H9 (cell line): ENCODE measurements at regions not wholly inside any gene's neighbourhood (a gene's known extent, or its start where the extent isn't known, plus 50 kb on each side); places are given as distances from the start of the nearest gene placed in this dataset.

Experiments
- DNase-seq: peaks from one replicate; pipeline ENCODE4 v3.0.0-alpha.2; 2017
- H2AFZ ChIP-seq: one replicate; pipeline ENCODE4 v1.6.1; 2013; ENCODE audit warnings: mild to moderate bottlenecking, low read length, control low read depth, moderate library complexity
- H2AK5ac ChIP-seq: 2 replicates; pipeline ENCODE4 v1.6.1; 2013; ENCODE audit warnings: low read length, control low read depth, mixed read lengths; ENCODE audit not compliant: insufficient read length
- H2BK120ac ChIP-seq: one replicate; pipeline ENCODE4 v1.6.1; 2013; ENCODE audit warnings: low read depth, mild to moderate bottlenecking, low read length, control low read depth, inconsistent platforms; ENCODE audit not compliant: poor library complexity, severe bottlenecking
- H2BK12ac ChIP-seq: 2 replicates; pipeline ENCODE4 v1.6.1; 2013; ENCODE audit warnings: low read length, control low read depth, mixed read lengths, low read depth; ENCODE audit not compliant: insufficient read length
- H2BK15ac ChIP-seq: 2 replicates; pipeline ENCODE4 v1.6.1; 2013; ENCODE audit warnings: low read depth, low read length, control low read depth
- H2BK20ac ChIP-seq: one replicate; pipeline ENCODE4 v1.6.1; 2013; ENCODE audit warnings: low read depth, mild to moderate bottlenecking, low read length, control low read depth, inconsistent platforms; ENCODE audit not compliant: poor library complexity, severe bottlenecking
- H2BK5ac ChIP-seq: 2 replicates; pipeline ENCODE4 v1.6.1; 2013; ENCODE audit warnings: low read length, control low read depth, mixed read lengths; ENCODE audit not compliant: insufficient read length
- H3K14ac ChIP-seq: 2 replicates; pipeline ENCODE4 v1.6.1; 2013; ENCODE audit warnings: low read length, control low read depth; ENCODE audit not compliant: insufficient read depth
- H3K18ac ChIP-seq: 2 replicates; pipeline ENCODE4 v1.6.1; 2013; ENCODE audit warnings: low read depth, mild to moderate bottlenecking, mixed read lengths, low read length, control low read depth; ENCODE audit not compliant: insufficient read length
- H3K23ac ChIP-seq: 2 replicates; pipeline ENCODE4 v1.6.1; 2013; ENCODE audit warnings: low read length, control low read depth, mixed read lengths, low read depth; ENCODE audit not compliant: insufficient read length
- H3K23me2 ChIP-seq: 2 replicates; pipeline ENCODE4 v1.6.1; 2013; ENCODE audit warnings: low read depth, mild to moderate bottlenecking, mixed read lengths, low read length, control low read depth; ENCODE audit not compliant: insufficient read length, poor library complexity, severe bottlenecking
- H3K27ac ChIP-seq: 2 replicates; pipeline ENCODE4 v1.5.1; 2013; ENCODE audit warnings: low read length, control low read depth, mixed read lengths, low read depth; ENCODE audit not compliant: insufficient read length
- H3K27me3 ChIP-seq: 2 replicates; pipeline ENCODE4 v1.6.1; 2013; ENCODE audit warnings: low read length, control low read depth, inconsistent platforms; ENCODE audit not compliant: insufficient read depth
- H3K4ac ChIP-seq: 2 replicates; pipeline ENCODE4 v1.6.1; 2013; ENCODE audit warnings: low read depth, mild to moderate bottlenecking, control low read depth, inconsistent platforms, low read length, moderate library complexity
- H3K4me1 ChIP-seq: 2 replicates; pipeline ENCODE4 v1.6.1; 2013; ENCODE audit warnings: low read length, control low read depth, inconsistent platforms; ENCODE audit not compliant: insufficient read depth
- H3K4me2 ChIP-seq: 2 replicates; pipeline ENCODE4 v1.6.1; 2013; ENCODE audit warnings: low read length, control low read depth, mixed read lengths; ENCODE audit not compliant: insufficient read length, insufficient read depth
- H3K56ac ChIP-seq: 2 replicates; pipeline ENCODE4 v1.6.1; 2013; ENCODE audit warnings: low read depth, mild to moderate bottlenecking, mixed read lengths, low read length, control low read depth; ENCODE audit not compliant: insufficient read length
- H3K79me1 ChIP-seq: 2 replicates; pipeline ENCODE4 v1.6.1; 2013; ENCODE audit warnings: low read depth, mild to moderate bottlenecking, moderate library complexity, low read length, control low read depth, inconsistent platforms; ENCODE audit not compliant: insufficient read depth, poor library complexity, severe bottlenecking
- H3K79me2 ChIP-seq: 2 replicates; pipeline ENCODE4 v1.6.1; 2013; ENCODE audit warnings: low read length, control low read depth, inconsistent platforms; ENCODE audit not compliant: insufficient read depth
- H3K9ac ChIP-seq: 2 replicates; pipeline ENCODE4 v1.6.1; 2013; ENCODE audit warnings: low read length, control low read depth, mixed read lengths; ENCODE audit not compliant: insufficient read length; ENCODE audit errors: extremely low read depth
- H3K9me3 ChIP-seq: one replicate; pipeline ENCODE4 v1.6.1; 2013; ENCODE audit warnings: low read depth, low read length, inconsistent platforms; ENCODE audit not compliant: control insufficient read depth
- H3T11ph ChIP-seq: one replicate; pipeline ENCODE4 v1.6.1; 2013; ENCODE audit warnings: mild to moderate bottlenecking, low read length, control low read depth, inconsistent platforms
- H4K20me1 ChIP-seq: one replicate; pipeline ENCODE4 v1.6.1; 2013; ENCODE audit not compliant: control insufficient read depth, insufficient read length, insufficient read depth
- H4K5ac ChIP-seq: 2 replicates; pipeline ENCODE4 v1.6.1; 2013; ENCODE audit warnings: low read depth, mild to moderate bottlenecking, mixed read lengths, low read length, control low read depth; ENCODE audit not compliant: insufficient read length
- H4K8ac ChIP-seq: replicated peaks from 2 replicates; pipeline ENCODE4 v1.6.1; 2013; ENCODE audit warnings: low read length, control low read depth, mixed read lengths, low read depth; ENCODE audit not compliant: insufficient read length
- H4K91ac ChIP-seq: 2 replicates; pipeline ENCODE4 v1.6.1; 2013; ENCODE audit warnings: low read depth, mild to moderate bottlenecking, moderate library complexity, mixed read lengths, low read length, control low read depth; ENCODE audit not compliant: insufficient read length
- H3K27ac Mint-ChIP-seq, 3 experiments: 2 replicates in 2 of 3; 3 replicates in 1 of 3; pipeline ENCODE4 v1.8.0; 2020 to 2021; ENCODE audit warnings: mixed read lengths in 3 of 3, mild to moderate bottlenecking in 1 of 3, moderate library complexity in 1 of 3
- H3K27me3 Mint-ChIP-seq: 2 replicates; pipeline ENCODE4 v1.8.0; 2021; ENCODE audit warnings: low read depth, mild to moderate bottlenecking, moderate library complexity, mixed read lengths
- H3K36me3 Mint-ChIP-seq, 3 experiments: 2 replicates in 2 of 3; 3 replicates in 1 of 3; pipeline ENCODE4 v1.8.0; 2020 to 2021; ENCODE audit warnings: low read depth in 3 of 3, mixed read lengths in 3 of 3; ENCODE audit not compliant: insufficient read depth in 1 of 3
- H3K4me1 Mint-ChIP-seq, 2 experiments: 2 replicates each; pipeline ENCODE4 v1.8.0; 2020; ENCODE audit warnings: mixed read lengths in 2 of 2
- H3K4me3 Mint-ChIP-seq, 2 experiments: 2 replicates in 1 of 2; 3 replicates in 1 of 2; pipeline ENCODE4 v1.8.0; 2020 to 2021; ENCODE audit warnings: mild to moderate bottlenecking in 2 of 2, mixed read lengths in 2 of 2, moderate library complexity in 1 of 2
- H3K9me3 Mint-ChIP-seq, 2 experiments: 2 replicates in 1 of 2; 3 replicates in 1 of 2; pipeline ENCODE4 v1.8.0; 2020; ENCODE audit warnings: mild to moderate bottlenecking in 2 of 2, mixed read lengths in 2 of 2, moderate library complexity in 1 of 2
- WGBS: extraction: QIAGEN DNeasy Blood & Tissue Kit; methylation state at CpG from one replicate; pipeline ENCODE4 v1.1.7; 2013; ENCODE audit warnings: missing lambda C conversion rate, low lambda C conversion rate, mixed read lengths; ENCODE audit not compliant: insufficient read length; ENCODE audit errors: extremely low coverage; 5-methylcytosine and 5-hydroxymethylcytosine counted together
- TF ChIP-seq, protein P1 (sequence below): fragments of 200-600 bp; sonication (generic); conservative IDR thresholded peaks from 3 replicates; pipeline ENCODE4 v1.8.0; 2021; ENCODE audit warnings: antibody characterized with exemption, mild to moderate bottlenecking

GRCh38 chr2:46846536-46846935 lies 69.1 kb downstream of the MCFD2 start:
- H4K20me1 ChIP-seq = no peaks in the 10 kb centered on the region
- Mint-ChIP-seq H3K9me3 (no peaks in the 10 kb centered on the region), H3K27me3 (peaks cover 2% of the 10 kb centered on the region), H3K4me1 (peaks cover 4 to 8% of the 10 kb centered on the region in 2 experiments; a peak in 2 of 4 replicates), H3K36me3 (no peaks in the 10 kb centered on the region), H3K4me3 (no peak overlapping the region), H3K27ac (no peak overlapping the region)
- no peak overlapping the region for H2BK5ac ChIP-seq
- H2BK12ac ChIP-seq = no peak overlapping the region
- H3K27ac ChIP-seq = no peak overlapping the region
- no peak for DNase-seq
- no peak overlapping the region for H2BK120ac ChIP-seq
- no peak overlapping the region for H3K4ac ChIP-seq
- no peak overlapping the region for H4K91ac ChIP-seq
- H2AFZ ChIP-seq = no peak overlapping the region
- no peak overlapping the region for H3K56ac ChIP-seq
- no peak overlapping the region for H4K8ac ChIP-seq
- H3K18ac ChIP-seq = no peak overlapping the region
- WGBS = no CpG with 5 or more reads among the region's 4 CpGs
- H3K79me2 ChIP-seq = no peaks in the 10 kb centered on the region
- no peaks in the 10 kb centered on the region for H3K79me1 ChIP-seq
- H4K5ac ChIP-seq = no peak overlapping the region
- H3K27me3 ChIP-seq = no peaks in the 10 kb centered on the region
- TF ChIP-seq, protein P1, sequence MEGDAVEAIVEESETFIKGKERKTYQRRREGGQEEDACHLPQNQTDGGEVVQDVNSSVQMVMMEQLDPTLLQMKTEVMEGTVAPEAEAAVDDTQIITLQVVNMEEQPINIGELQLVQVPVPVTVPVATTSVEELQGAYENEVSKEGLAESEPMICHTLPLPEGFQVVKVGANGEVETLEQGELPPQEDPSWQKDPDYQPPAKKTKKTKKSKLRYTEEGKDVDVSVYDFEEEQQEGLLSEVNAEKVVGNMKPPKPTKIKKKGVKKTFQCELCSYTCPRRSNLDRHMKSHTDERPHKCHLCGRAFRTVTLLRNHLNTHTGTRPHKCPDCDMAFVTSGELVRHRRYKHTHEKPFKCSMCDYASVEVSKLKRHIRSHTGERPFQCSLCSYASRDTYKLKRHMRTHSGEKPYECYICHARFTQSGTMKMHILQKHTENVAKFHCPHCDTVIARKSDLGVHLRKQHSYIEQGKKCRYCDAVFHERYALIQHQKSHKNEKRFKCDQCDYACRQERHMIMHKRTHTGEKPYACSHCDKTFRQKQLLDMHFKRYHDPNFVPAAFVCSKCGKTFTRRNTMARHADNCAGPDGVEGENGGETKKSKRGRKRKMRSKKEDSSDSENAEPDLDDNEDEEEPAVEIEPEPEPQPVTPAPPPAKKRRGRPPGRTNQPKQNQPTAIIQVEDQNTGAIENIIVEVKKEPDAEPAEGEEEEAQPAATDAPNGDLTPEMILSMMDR = no peak
- H3K4me1 ChIP-seq = no peaks in the 10 kb centered on the region; the same call in 1 of the 2 replicates
- H2AK5ac ChIP-seq = no peak overlapping the region
- H2BK15ac ChIP-seq = no peak overlapping the region
- H2BK20ac ChIP-seq = no peak overlapping the region
- no peak overlapping the region for H3T11ph ChIP-seq
- no peak overlapping the region for H3K23ac ChIP-seq
- no peaks in the 10 kb centered on the region for H3K23me2 ChIP-seq
- no peak overlapping the region for H3K9ac ChIP-seq
- H3K4me2 ChIP-seq = no peak overlapping the region
- no peak overlapping the region for H3K14ac ChIP-seq
- H3K9me3 ChIP-seq = no peaks in the 10 kb centered on the region
